ENCODE measurements at regions not wholly inside any gene's neighbourhood (a gene's known extent, or its start where the extent isn't known, plus 50 kb on each side); places are given as distances from the start of the nearest gene placed in this dataset.
"Not testable (repeated sequence)": the region's sequence is repeated elsewhere in the genome, so short reads cannot be mapped to it uniquely, and the experiment has no call there.

GRCh38 chr16:33059654-33060421 is 134.2 kb upstream of the TP53TG3C start:
- not testable (repeated sequence) for TF ChIP-seq EZH2, CTCF, EZH2phosphoT487 (IDR thresholded peaks at IDR 0.05)

Data from neural progenitor cell (in vitro differentiated cells).